ENCODE measurements at regions not wholly inside any gene's neighbourhood (a gene's known extent, or its start where the extent isn't known, plus 50 kb on each side); places are given as distances from the start of the nearest gene placed in this dataset.

GRCh38 chr1:219732814-219733491, 120.0 kb upstream of the ZC3H11B start:
- TF ChIP-seq CTCF (IDR thresholded peaks at IDR 0.05) (no peak), POLR2A (IDR thresholded peaks at IDR 0.05) (no peak), EP300 (IDR thresholded peaks at IDR 0.05) (no peak)

Measured in ovary (tissue), 3 donors.